Mesothelial cell of epicardium (in vitro differentiated cells): ENCODE measurements at regions not wholly inside any gene's neighbourhood (a gene's known extent, or its start where the extent isn't known, plus 50 kb on each side); places are given as distances from the start of the nearest gene placed in this dataset.

Experiments used
- DNase-seq, 2 experiments: peaks; one replicate each; pipeline ENCODE4 v3.0.0; 2021; ENCODE audit warnings: low spot score in 2 of 2; ENCODE audit not compliant: unreplicated experiment in 2 of 2
- H3K27ac Mint-ChIP-seq: 2 replicates; pipeline ENCODE4 v1.8.0; 2021; ENCODE audit warnings: mixed read lengths
- H3K27me3 Mint-ChIP-seq: 2 replicates; pipeline ENCODE4 v1.8.0; 2021; ENCODE audit warnings: low read depth, mixed read lengths
- H3K36me3 Mint-ChIP-seq: 2 replicates; pipeline ENCODE4 v1.8.0; 2021; ENCODE audit warnings: mixed read lengths
- H3K4me1 Mint-ChIP-seq: 2 replicates; pipeline ENCODE4 v1.8.0; 2021; ENCODE audit warnings: mixed read lengths
- H3K4me3 Mint-ChIP-seq: 2 replicates; pipeline ENCODE4 v1.8.0; 2021; ENCODE audit warnings: mild to moderate bottlenecking, moderate library complexity, mixed read lengths
- H3K9me3 Mint-ChIP-seq: 2 replicates; pipeline ENCODE4 v1.8.0; 2021; ENCODE audit warnings: mixed read lengths
- TF ChIP-seq, protein P1 (sequence below): fragments of 200-600 bp; sonication (generic); IDR thresholded peaks from one replicate; pipeline ENCODE4 v1.5.0; 2021; ENCODE audit warnings: antibody characterized with exemption; ENCODE audit not compliant: unreplicated experiment

DNA sequence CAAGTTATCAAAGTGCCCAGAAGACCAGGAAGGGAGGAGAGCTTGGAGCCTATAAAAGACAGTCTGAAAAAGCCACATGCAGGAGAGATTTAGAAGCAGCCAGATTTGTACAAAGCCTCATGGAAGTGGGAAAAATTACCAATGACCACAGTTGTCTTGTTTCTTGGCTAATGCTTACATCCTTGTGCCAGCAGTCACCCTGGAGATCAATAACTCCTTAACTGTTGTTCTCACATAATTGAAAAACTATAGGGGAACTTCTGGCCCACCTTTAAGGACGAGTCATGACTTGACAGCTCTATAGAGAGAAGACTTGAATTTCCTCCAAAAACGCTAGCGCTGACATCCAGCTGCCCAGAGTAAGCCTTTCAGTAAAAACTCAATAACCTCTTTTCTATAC lies 313.1 kb downstream of the GALC start:
- H3K36me3 Mint-ChIP-seq = no peaks in the 10 kb centered on the region
- H3K9me3 Mint-ChIP-seq = peaks cover 26% of the 10 kb centered on the region
- TF ChIP-seq, protein P1, sequence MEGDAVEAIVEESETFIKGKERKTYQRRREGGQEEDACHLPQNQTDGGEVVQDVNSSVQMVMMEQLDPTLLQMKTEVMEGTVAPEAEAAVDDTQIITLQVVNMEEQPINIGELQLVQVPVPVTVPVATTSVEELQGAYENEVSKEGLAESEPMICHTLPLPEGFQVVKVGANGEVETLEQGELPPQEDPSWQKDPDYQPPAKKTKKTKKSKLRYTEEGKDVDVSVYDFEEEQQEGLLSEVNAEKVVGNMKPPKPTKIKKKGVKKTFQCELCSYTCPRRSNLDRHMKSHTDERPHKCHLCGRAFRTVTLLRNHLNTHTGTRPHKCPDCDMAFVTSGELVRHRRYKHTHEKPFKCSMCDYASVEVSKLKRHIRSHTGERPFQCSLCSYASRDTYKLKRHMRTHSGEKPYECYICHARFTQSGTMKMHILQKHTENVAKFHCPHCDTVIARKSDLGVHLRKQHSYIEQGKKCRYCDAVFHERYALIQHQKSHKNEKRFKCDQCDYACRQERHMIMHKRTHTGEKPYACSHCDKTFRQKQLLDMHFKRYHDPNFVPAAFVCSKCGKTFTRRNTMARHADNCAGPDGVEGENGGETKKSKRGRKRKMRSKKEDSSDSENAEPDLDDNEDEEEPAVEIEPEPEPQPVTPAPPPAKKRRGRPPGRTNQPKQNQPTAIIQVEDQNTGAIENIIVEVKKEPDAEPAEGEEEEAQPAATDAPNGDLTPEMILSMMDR = no peak
- no peaks in the 10 kb centered on the region for H3K4me1 Mint-ChIP-seq
- no peak overlapping the region for H3K4me3 Mint-ChIP-seq
- no peak for DNase-seq
- no peak overlapping the region for H3K27ac Mint-ChIP-seq
- peaks cover 26% of the 10 kb centered on the region for H3K27me3 Mint-ChIP-seq

DNA sequence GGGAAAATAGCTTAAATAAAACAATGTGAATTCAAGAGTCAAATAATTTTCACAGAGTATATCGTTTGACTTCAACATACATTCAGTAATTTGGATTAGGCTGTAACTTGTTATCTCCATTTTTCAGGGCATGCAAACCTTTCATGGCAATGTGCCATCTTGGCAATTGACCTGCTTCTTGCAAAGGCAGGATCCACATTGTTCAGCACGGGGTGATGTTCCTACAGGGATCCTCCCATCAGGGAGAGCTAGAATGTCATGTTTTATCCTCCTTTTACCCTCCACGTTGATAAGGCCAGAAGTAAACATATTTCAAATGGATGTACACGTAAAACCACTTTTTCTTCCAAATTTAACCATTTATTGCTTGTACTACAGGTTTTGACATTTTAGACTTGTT lies 314.4 kb downstream of the GALC start:
- TF ChIP-seq, protein P1 = no peak
- Mint-ChIP-seq H3K27ac (no peak overlapping the region), H3K36me3 (no peaks in the 10 kb centered on the region), H3K27me3 (peaks cover 29% of the 10 kb centered on the region), H3K4me3 (no peak overlapping the region), H3K9me3 (peaks cover 14% of the 10 kb centered on the region), H3K4me1 (no peaks in the 10 kb centered on the region)
- DNase-seq = no peak

DNA sequence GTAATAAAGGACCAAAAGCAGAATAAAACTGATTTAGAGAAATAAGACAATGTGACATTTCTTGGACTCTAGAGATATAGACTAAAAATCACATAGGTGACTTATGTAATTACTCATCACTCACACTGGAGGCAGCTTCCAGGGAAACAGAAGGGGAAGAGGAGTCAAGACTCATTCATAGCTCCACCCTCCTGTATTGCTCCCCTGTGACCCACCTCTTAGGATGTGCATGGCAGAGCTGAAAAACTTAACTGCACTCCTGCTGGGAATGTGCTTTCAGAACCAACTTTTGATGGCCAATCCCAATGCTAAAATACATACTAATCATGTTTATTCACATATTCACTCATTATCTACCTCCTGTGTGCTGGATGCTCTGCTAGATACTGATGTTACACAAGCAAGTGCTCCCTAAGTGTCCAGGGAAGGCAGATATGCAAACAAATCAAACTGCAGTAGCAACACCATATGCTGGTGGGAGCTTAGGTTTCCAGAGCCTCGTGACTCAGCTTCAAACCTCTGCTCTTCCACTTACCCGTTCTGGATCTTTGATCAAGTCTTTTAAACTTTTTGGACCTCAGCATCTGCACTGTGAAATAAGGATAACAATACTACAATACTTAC lies 316.1 kb downstream of the GALC start:
- DNase-seq = no peak
- peaks cover 5% of the 10 kb centered on the region for H3K9me3 Mint-ChIP-seq
- peaks cover 29% of the 10 kb centered on the region for H3K27me3 Mint-ChIP-seq
- no peak overlapping the region for H3K27ac Mint-ChIP-seq
- no peak overlapping the region for H3K4me3 Mint-ChIP-seq
- TF ChIP-seq, protein P1 = no peak
- no peaks in the 10 kb centered on the region for H3K4me1 Mint-ChIP-seq
- no peaks in the 10 kb centered on the region for H3K36me3 Mint-ChIP-seq

DNA sequence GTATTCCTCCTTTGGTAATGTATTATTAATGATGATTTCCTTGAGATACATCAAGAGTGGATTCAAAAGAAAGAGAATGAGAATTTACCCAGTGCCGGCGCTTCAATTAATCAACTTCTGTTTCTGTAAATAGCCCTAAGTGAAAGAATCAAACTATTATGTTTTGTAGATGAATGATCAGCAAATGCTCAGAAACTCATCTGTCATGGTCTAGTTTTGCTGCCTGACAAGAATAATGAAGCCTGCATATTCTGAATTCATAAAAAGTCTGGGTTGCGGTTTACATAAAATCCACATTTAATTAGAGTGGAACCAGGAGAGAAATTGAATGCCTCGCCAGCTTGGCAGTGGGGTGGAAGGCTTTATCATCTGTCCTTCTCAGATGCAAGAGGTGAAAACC lies 325.3 kb downstream of the GALC start:
- no peak overlapping the region for H3K4me3 Mint-ChIP-seq
- no peaks in the 10 kb centered on the region for H3K27me3 Mint-ChIP-seq
- TF ChIP-seq, protein P1 = no peak
- H3K36me3 Mint-ChIP-seq = no peaks in the 10 kb centered on the region
- no peak overlapping the region for H3K27ac Mint-ChIP-seq
- no peaks in the 10 kb centered on the region for H3K4me1 Mint-ChIP-seq
- no peak for DNase-seq
- peaks cover 14% of the 10 kb centered on the region for H3K9me3 Mint-ChIP-seq

DNA sequence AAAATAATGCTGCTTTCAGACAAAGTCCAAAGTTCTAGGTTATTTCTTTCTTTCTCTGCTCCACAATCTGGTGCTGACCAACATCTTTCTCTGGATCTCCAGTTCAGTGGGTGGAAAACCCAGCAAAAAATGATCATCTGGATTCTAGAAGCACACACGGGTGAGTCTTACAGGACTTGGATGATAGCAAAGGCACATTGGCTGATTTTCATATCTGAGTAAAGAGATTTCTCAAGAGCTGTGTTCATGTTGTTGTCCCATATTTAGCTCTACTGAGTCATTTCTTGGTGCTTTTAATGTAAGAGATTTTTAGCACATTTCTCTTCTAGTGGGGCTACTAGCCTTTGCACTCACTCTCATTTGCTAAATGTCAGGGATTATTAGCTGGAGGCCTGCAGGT lies 336.7 kb downstream of the GALC start:
- Mint-ChIP-seq H3K27me3 (peaks cover 12% of the 10 kb centered on the region), H3K4me1 (no peaks in the 10 kb centered on the region), H3K9me3 (peaks cover 16% of the 10 kb centered on the region), H3K36me3 (no peaks in the 10 kb centered on the region), H3K4me3 (no peak overlapping the region), H3K27ac (no peak overlapping the region)
- DNase-seq = no peak
- TF ChIP-seq, protein P1 = no peak

DNA sequence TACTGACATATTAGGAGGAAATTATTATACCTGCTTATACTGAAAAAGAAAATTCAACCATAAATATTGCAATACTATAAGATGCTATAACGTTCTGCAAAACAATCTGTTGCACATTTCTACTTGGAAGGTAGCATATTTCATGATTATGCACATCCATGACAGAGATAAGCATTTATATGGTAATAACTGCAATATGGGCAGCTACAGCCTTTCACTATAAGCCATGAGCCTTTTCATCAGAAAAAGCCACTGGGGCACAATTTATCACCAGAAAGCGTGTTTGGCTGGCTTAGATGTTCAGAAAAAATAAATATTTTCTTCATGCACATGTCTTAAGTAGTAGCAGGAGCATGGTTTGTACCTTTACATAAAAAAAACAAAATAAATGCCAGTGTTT lies 340.7 kb downstream of the GALC start:
- Mint-ChIP-seq H3K9me3 (peaks cover 24% of the 10 kb centered on the region), H3K36me3 (peaks cover 8% of the 10 kb centered on the region), H3K27ac (no peak overlapping the region), H3K4me3 (no peak overlapping the region), H3K4me1 (no peaks in the 10 kb centered on the region), H3K27me3 (peaks cover 4% of the 10 kb centered on the region)
- TF ChIP-seq, protein P1 = no peak
- DNase-seq = no peak
